A673 (cell line): ENCODE measurements at regions not wholly inside any gene's neighbourhood (a gene's known extent, or its start where the extent isn't known, plus 50 kb on each side); places are given as distances from the start of the nearest gene placed in this dataset.

Experiments
- CTCF ChIP-seq: fragments of 300-800, 200-600 bp; sonication (generic); conservative IDR thresholded peaks from 2 replicates; pipeline ENCODE4 v1.5.1; 2017; ENCODE audit warnings: low read depth, mild to moderate bottlenecking, antibody characterized with exemption, low read length, moderate library complexity, mixed read lengths
- EZH2 ChIP-seq: fragments of 200-600 bp; sonication (generic); IDR thresholded peaks from 2 replicates; pipeline ENCODE4 v1.6.1; 2017; ENCODE audit warnings: borderline replicate concordance, low read depth, mild to moderate bottlenecking, mixed read lengths, antibody characterized with exemption, low read length; ENCODE audit not compliant: poor library complexity, severe bottlenecking

- no peak for TF ChIP-seq CTCF
- no peak for TF ChIP-seq EZH2
Measured at GRCh38 chr4:27811948-27812347, 951.3 kb downstream of the STIM2 start.
